Right lobe of liver (tissue), 4 donors: ENCODE measurements at regions not wholly inside any gene's neighbourhood (a gene's known extent, or its start where the extent isn't known, plus 50 kb on each side); places are given as distances from the start of the nearest gene placed in this dataset.

Source experiments
- CTCF ChIP-seq, 4 donors: fragments of 200-600 bp in 3 of 4; fragments of 450-650 bp in 1 of 4; IDR thresholded peaks; one replicate each; pipeline versions ENCODE4 v1.5.1 to v1.8.0; 2016 to 2022; ENCODE audit warnings: antibody characterized with exemption in 4 of 4, mild to moderate bottlenecking in 2 of 4
- POLR2A ChIP-seq: fragments of 450-650 bp; IDR thresholded peaks from one replicate; pipeline ENCODE4 v1.6.1; 2017; ENCODE audit warnings: antibody characterized with exemption, mild to moderate bottlenecking
- donor health status: DM: no; HTN: no; CAD: no.
- donor health status: DM: no; HTN: no; CAD: no.
- donor health status: DM: no; HTN: yes; CAD: no.

GRCh38 chr19:30231408-30232318 is 140.5 kb upstream of the ZNF536 start:
- no peak for TF ChIP-seq CTCF (IDR thresholded peaks at IDR 0.05)
- no peak for TF ChIP-seq POLR2A
